Endodermal cell (in vitro differentiated cells): ENCODE measurements at regions not wholly inside any gene's neighbourhood (a gene's known extent, or its start where the extent isn't known, plus 50 kb on each side); places are given as distances from the start of the nearest gene placed in this dataset.

Experiments
- DNase-seq: peaks from one replicate; pipeline ENCODE4 v3.0.0-alpha.2; 2017
- H3K27ac ChIP-seq: 2 replicates; pipeline ENCODE4 v1.5.1; 2013; ENCODE audit warnings: mild to moderate bottlenecking, low read depth, low read length, moderate library complexity
- H3K27me3 ChIP-seq: 2 replicates; pipeline ENCODE4 v1.6.1; 2013; ENCODE audit warnings: mild to moderate bottlenecking, low read length, moderate library complexity; ENCODE audit not compliant: insufficient read depth, control insufficient read depth, poor library complexity, severe bottlenecking
- H3K36me3 ChIP-seq: 2 replicates; pipeline ENCODE4 v1.7.0; 2013; ENCODE audit warnings: mild to moderate bottlenecking, low read length, moderate library complexity; ENCODE audit not compliant: control insufficient read depth, insufficient read depth
- H3K4me1 ChIP-seq: one replicate; pipeline ENCODE4 v1.7.0; 2013; ENCODE audit warnings: low read length; ENCODE audit not compliant: control insufficient read depth, insufficient read depth
- H3K4me3 ChIP-seq: 2 replicates; pipeline ENCODE4 v1.5.1; 2013; ENCODE audit warnings: mild to moderate bottlenecking, low read length, moderate library complexity
- H3K9ac ChIP-seq: 2 replicates; pipeline ENCODE4 v1.6.1; 2013; ENCODE audit warnings: mild to moderate bottlenecking, low read length, moderate library complexity; ENCODE audit not compliant: poor library complexity, severe bottlenecking; ENCODE audit errors: extremely low read depth
- H3K9me3 ChIP-seq: 2 replicates; pipeline ENCODE4 v1.6.1; 2013; ENCODE audit warnings: mild to moderate bottlenecking, low read length, moderate library complexity; ENCODE audit not compliant: control insufficient read depth
- H3K27ac Mint-ChIP-seq: 2 replicates; pipeline ENCODE4 v1.8.0; 2020; ENCODE audit warnings: mixed read lengths
- H3K27me3 Mint-ChIP-seq: 2 replicates; pipeline ENCODE4 v1.8.0; 2021; ENCODE audit warnings: mild to moderate bottlenecking, mixed read lengths; ENCODE audit not compliant: insufficient read depth
- H3K36me3 Mint-ChIP-seq: 2 replicates; pipeline ENCODE4 v1.8.0; 2020; ENCODE audit warnings: low read depth, mixed read lengths
- H3K4me1 Mint-ChIP-seq: 2 replicates; pipeline ENCODE4 v1.8.0; 2020; ENCODE audit warnings: mixed read lengths
- H3K4me3 Mint-ChIP-seq: 2 replicates; pipeline ENCODE4 v1.8.0; 2020; ENCODE audit warnings: mild to moderate bottlenecking, moderate library complexity, mixed read lengths
- H3K9me3 Mint-ChIP-seq: 2 replicates; pipeline ENCODE4 v1.8.0; 2020; ENCODE audit warnings: mild to moderate bottlenecking, mixed read lengths
- WGBS, 2 experiments: methylation state at CpG; one replicate each; pipeline versions ENCODE4 v1.1.5 to v1.1.7; 2013; ENCODE audit warnings: missing lambda C conversion rate in 2 of 2, mixed read lengths in 1 of 2; ENCODE audit not compliant: insufficient coverage in 1 of 2, insufficient read length in 1 of 2; 5-methylcytosine and 5-hydroxymethylcytosine counted together
- TF ChIP-seq, protein P1 (sequence below): fragments of 200-600 bp; sonication (generic); conservative IDR thresholded peaks from 2 replicates; pipeline ENCODE4 v1.5.0; 2021; ENCODE audit warnings: antibody characterized with exemption, mild to moderate bottlenecking

DNA sequence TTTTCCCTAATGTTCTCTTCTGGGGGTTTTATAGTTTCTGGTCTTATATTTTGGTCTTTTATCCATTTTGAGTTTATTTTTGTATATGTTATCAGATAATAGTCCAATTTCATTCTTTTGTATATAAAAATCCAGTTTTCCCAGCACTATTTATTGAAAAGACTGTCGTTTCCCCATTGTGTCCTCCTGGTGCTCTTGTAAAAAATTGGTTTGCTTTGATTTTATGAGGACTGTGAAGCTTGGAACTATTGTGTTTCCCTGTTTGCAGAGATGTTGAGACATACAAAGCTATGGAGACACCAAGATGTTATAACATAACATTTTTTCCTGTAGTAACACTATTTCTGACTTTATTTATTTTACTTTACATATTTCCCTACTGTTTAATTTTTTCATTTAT is 163.3 kb upstream of the TUT7 start:
- Mint-ChIP-seq H3K36me3 (no peaks in the 10 kb centered on the region), H3K4me3 (no peak overlapping the region), H3K4me1 (no peaks in the 10 kb centered on the region), H3K27me3 (peaks cover 4% of the 10 kb centered on the region), H3K27ac (no peak overlapping the region), H3K9me3 (no peaks in the 10 kb centered on the region)
- Histone ChIP-seq H3K9ac (no peak overlapping the region), H3K4me1 (no peaks in the 10 kb centered on the region), H3K36me3 (no peaks in the 10 kb centered on the region), H3K27me3 (no peaks in the 10 kb centered on the region), H3K4me3 (no peak overlapping the region), H3K9me3 (no peaks in the 10 kb centered on the region), H3K27ac (no peak overlapping the region)
- TF ChIP-seq, protein P1, sequence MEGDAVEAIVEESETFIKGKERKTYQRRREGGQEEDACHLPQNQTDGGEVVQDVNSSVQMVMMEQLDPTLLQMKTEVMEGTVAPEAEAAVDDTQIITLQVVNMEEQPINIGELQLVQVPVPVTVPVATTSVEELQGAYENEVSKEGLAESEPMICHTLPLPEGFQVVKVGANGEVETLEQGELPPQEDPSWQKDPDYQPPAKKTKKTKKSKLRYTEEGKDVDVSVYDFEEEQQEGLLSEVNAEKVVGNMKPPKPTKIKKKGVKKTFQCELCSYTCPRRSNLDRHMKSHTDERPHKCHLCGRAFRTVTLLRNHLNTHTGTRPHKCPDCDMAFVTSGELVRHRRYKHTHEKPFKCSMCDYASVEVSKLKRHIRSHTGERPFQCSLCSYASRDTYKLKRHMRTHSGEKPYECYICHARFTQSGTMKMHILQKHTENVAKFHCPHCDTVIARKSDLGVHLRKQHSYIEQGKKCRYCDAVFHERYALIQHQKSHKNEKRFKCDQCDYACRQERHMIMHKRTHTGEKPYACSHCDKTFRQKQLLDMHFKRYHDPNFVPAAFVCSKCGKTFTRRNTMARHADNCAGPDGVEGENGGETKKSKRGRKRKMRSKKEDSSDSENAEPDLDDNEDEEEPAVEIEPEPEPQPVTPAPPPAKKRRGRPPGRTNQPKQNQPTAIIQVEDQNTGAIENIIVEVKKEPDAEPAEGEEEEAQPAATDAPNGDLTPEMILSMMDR: no peak
- WGBS, 2 experiments: 86 to 100% methylated on average over 1 of the region's 1 CpG
- DNase-seq: no peak

DNA sequence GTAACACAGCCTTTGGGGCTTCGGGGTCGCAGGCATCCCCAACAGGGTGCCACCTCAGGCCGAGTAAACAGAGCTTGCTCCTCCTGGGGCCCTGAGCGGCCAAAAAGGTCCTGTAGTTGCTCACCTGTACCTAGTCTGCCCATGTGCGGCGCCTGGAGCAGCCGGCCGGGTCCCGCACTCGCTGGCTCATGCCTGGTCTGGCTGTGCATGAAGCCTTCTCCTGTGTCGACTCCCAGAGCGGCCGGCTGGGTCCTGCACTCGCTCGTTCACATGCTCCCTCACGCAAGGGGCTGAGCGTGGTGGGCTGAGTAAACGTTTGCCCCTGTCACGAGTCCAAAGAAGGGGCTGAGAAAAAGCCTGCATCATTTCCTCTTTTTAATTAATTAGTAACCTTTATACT is 162.4 kb upstream of the TUT7 start:
- Histone ChIP-seq H3K36me3 (no peaks in the 10 kb centered on the region), H3K4me3 (no peak overlapping the region), H3K27me3 (no peaks in the 10 kb centered on the region), H3K9me3 (no peaks in the 10 kb centered on the region), H3K27ac (no peak overlapping the region), H3K9ac (no peak overlapping the region), H3K4me1 (no peaks in the 10 kb centered on the region)
- no peak for DNase-seq
- TF ChIP-seq, protein P1: no peak
- no peaks in the 10 kb centered on the region for H3K9me3 Mint-ChIP-seq
- H3K4me3 Mint-ChIP-seq: no peak overlapping the region
- H3K36me3 Mint-ChIP-seq: no peaks in the 10 kb centered on the region
- H3K27ac Mint-ChIP-seq: no peak overlapping the region
- H3K4me1 Mint-ChIP-seq: peaks cover under 1% of the 10 kb centered on the region
- WGBS, 2 experiments: 91 to 96% methylated on average over 18 to 19 of the region's 19 CpGs
- peaks cover 4% of the 10 kb centered on the region for H3K27me3 Mint-ChIP-seq

DNA sequence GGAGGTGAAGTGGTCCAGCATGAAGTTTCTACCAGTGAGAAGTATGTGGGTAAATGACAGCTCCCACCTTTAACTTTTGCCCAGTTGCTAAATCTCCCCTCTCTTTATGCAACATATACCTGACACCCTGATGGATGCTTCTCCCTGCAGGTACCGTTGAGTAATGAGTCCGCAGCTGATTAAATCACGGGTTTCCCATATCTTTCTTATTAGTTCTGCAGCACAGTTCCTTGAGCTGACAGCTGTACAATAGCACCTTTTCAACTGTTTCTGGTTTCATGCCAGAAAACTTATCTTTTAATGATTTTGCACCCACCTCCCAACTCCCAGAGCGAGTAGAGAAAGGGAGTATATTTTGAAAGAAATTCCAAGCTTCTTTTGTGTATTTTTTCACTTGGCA is 161.0 kb upstream of the TUT7 start:
- Mint-ChIP-seq H3K9me3 (no peaks in the 10 kb centered on the region), H3K4me3 (no peak overlapping the region), H3K27ac (no peak overlapping the region), H3K4me1 (peaks cover 1% of the 10 kb centered on the region), H3K27me3 (peaks cover 4% of the 10 kb centered on the region), H3K36me3 (no peaks in the 10 kb centered on the region)
- Histone ChIP-seq H3K27ac (no peak overlapping the region), H3K36me3 (no peaks in the 10 kb centered on the region), H3K4me3 (no peak overlapping the region), H3K9ac (no peak overlapping the region), H3K9me3 (no peaks in the 10 kb centered on the region), H3K4me1 (no peaks in the 10 kb centered on the region), H3K27me3 (no peaks in the 10 kb centered on the region)
- TF ChIP-seq, protein P1: no peak
- no peak for DNase-seq
- 92 to 96% methylated on average over 3 to 4 of the region's 4 CpGs for WGBS, 2 experiments
